Hindlimb muscle (tissue), 1 donor: ENCODE measurements at regions not wholly inside any gene's neighbourhood (a gene's known extent, or its start where the extent isn't known, plus 50 kb on each side); places are given as distances from the start of the nearest gene placed in this dataset.
"Not testable (repeated sequence)": the region's sequence is repeated elsewhere in the genome, so short reads cannot be mapped to it uniquely, and the experiment has no call there.

Source experiments
- DNase-seq: peaks from one replicate; pipeline ENCODE4 v3.0.0-alpha.2; 2013

DNA sequence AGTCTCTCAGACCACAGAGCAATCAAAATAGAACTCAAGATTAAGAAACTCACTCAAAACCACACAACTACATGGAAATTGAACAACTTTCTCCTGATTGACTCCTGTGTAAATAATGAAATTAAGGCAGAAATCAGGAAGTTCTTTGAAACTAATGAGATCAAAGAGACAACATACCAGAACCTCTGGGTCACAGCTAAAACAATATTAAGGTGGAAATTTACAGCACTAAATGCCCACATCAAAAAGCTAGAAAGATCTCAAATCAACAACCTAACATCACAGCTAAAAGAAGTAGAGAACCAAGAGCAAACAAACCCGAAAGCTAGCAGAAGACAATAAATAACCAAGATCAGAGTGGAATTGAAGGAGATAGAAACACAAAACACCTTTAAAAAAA, 395.0 kb upstream of the RORB start:
- not testable (repeated sequence) for DNase-seq

DNA sequence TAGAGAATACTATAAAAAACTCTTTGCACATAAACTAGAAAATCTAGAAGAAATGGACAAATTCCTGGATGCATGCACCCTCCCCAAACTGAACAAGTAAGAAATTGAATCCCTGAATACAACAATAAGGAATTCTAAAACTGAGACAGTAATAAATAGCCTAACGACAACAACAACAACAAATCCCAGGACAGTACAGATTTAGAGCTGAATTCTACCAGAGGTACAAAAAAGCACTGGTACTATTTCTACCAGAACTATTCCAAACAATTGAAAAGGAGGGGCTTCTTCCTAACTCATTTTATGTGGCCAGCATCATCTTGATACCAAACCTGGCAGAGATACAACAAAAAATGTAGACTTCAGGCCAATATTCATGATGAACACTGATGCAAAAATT, 394.4 kb upstream of the RORB start:
- DNase-seq = no peak

DNA sequence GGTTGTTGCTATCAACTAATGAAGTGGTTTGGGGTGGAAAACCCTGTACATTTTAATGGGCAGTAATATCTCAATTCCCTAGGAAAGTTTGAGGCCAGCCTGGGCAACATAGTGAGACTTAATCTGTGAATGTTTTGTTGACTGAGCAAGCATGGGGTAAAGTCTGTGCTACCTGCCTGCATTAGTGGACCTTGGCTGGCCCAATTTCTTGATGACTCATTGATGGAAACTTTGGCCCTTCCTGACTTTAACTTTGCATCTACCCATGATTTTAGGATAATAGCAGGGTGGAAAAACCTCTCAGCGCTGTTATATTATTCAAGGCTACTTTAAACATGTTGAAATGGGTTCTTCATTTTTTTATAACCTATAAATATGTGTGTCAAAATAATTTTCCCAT, 389.4 kb upstream of the RORB start:
- DNase-seq = no peak

DNA sequence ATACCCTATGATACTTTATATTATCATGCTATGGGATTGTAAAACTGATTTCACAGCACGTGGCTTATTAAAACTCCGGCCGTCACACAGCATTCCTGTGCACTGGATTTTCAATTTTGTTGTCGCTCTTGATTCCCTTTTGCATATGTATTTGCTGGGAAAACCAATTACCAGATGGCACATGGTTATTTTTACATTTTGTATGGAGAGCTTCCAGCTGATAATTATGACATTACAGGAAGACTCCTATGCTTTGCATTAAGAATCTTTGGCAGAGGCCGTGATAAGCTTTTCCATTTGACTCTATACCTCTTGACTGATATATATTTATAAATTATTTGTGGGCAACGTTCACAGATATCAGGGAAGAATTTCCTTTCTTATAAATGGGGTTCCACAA, 381.2 kb upstream of the RORB start:
- DNase-seq = no peak

DNA sequence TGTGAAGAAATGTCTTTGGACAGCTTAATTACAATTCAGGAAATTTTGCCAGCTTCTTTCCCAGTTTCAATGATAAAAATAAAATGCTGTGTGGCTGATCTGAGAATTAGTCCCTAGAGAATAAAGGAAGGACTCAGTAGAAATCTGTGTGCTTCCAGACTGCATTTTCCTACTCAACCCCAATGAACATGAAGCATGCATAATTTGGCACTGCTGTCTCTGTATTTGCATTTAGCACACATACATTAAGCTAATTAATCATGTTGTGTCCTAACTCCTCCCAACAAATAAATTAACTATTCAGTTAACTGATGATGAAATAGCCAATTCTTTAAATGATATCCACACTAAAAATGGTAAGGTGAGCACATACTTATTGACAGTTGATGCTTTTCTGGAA, 380.0 kb upstream of the RORB start:
- DNase-seq = no peak

DNA sequence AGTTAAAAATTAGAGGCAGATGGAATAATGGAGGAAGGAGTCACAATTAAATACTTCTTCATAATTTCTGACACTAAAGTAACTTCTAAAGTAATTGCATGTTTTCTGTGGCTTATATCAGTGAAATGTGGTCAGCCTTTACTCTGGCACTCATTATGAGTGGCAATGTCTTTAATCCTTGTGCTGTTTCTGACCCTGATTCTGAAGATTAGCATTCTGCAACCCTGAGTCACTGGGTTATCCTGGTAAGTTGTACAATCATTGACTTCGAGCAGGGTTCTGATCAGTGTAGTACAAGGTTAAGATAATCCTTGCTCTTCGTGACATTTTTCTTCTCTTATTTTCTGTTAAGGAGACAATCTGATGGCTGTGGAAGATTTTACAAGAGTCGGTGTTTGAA, 379.4 kb upstream of the RORB start:
- no peak for DNase-seq

DNA sequence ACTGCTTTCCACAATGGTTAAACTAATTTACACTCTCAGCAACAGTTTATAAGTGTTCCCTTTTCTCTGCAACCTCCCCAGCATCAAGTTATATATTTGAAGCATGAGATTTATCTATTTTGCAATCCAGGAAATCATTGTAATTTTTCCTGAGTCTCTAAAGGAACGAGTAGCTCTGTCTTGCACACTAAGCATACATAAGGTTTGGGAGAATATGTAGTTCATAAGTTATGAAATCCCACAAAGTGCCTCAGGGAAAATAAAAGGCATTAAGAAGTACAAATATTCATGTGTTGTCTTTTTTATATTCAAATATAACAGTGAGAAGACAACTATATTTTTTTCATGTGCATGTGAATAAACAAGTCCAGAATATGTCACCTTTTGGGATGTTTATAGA, 377.1 kb upstream of the RORB start:
- DNase-seq = no peak

DNA sequence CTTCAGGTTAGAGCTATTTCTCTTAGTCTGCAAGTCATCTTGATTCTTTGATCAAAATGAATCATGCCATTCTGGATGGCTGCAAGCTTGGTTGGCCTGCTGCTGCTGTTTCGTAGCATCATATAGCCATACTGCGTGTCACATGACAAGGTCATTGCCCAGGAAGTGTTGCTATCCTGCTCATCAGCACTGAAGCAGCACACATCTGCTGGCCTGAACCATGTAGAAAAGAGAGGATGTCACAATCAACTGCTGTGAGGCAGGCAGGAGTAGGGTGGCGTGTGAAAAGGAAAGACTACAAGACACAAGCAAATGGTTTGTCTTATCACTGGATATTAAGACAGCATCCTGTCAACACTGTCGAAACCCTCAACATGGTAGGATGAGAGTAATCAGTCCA, 376.7 kb upstream of the RORB start:
- no peak for DNase-seq

DNA sequence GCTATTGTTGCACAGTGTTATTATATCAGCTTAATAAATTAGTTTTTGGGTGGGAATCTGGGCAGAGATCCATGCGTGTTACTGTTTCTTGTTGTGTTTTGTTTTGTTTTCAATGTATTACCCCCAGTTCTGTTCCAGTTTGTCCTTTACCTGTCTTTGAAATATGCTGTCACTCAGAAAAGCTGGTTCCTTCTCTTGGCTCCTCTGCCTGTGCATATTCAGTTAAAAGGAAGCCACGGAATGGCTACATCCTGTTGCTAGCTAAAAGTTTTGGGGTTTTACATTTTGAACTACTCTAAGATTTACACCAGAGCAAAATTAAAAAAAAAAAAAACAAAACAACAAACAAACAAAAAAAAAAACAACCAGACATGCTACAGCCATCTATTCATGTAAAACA, 374.9 kb upstream of the RORB start:
- DNase-seq = no peak

DNA sequence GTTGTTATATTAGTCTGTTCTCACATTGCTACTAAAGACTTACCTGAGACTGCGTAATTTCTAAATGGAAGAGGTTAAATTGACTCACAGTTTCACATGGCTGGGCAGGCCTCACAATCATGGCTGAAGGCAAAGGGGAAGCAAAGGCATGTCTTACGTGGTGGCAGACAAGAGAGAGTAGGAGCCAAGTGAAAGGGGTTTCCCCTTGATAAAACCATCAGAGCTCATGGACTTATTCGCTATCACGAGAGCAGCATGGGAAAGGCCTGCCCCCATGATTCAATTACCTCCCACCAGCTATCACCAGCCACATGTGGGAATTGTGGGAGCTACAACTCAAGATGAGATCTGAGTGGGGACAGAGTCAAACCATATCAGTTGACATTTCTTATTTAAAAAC, 374.5 kb upstream of the RORB start:
- DNase-seq = no peak

DNA sequence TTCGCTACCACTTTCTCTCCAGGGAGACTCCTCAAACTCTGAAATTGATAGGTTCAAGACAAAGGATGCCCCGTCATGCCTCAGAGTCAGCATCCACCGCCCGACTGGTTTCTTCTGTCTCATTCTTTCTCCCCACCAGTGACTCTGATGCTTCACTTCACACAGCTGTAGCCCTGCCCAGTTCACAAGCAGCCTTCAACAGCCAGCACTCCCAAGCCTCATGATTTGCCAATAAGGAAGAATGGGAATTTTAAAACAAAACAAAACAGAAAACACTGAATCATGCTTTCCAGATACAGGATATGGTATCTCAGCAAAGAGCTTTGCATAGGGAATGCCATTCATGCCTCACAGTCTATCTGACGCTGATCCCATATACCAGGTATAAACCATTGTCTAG, 371.2 kb upstream of the RORB start:
- no peak for DNase-seq

DNA sequence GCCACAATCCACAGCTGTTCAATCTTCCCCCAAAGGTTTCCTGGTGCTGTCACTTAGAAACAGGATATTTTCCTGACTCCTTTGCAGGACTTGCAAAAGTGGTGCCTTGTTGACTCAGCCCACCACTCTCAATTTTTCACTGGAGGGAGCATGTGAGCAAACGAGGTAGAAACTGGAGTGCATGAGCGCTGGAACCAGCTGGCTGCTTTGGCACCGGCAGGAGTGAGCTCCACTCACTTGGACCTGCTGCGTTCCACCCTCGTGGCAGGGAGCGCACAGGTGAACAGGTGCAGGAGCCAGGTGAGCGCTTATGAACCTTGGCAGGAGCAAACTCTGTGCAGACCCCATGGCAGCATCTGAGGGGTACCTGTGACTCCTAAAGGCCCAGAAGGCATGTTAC, 364.1 kb upstream of the RORB start:
- DNase-seq = no peak

DNA sequence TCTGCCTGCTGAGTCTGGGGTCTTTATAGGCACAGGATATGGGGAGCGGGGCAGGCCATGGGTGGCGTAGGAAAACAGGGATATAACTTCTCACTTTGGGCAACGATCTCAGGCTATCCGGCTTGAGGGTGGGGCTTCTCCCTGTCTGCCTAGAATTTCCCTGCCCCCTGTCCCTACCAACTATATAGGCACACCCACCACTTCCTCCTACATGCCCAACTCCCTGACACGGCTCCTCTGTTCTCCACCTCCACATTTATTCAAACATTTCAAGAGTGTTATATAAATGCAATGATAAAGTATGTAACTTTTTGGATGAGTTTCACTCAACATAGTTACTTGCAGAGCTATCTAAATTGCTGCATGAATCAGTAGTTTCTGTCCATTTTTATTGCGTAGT, 363.2 kb upstream of the RORB start:
- no peak for DNase-seq

DNA sequence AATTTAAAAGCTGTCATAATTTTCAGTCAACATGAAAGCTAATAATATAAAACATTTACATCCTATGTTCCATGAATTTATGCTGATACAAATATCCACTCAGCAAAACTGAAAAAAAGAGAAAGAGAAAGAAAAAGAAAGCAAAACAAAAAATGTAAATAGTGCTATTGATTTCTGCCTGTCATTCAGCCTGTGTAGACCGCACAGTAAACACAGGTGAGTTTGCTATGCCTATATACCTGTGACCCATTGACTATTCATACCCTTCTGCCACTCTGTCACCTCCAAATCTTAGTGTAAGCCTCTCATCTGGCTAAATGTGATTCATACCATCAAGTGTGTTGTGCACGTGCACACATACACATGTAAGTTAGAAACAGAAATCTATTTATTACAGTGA, 359.0 kb upstream of the RORB start:
- no peak for DNase-seq

DNA sequence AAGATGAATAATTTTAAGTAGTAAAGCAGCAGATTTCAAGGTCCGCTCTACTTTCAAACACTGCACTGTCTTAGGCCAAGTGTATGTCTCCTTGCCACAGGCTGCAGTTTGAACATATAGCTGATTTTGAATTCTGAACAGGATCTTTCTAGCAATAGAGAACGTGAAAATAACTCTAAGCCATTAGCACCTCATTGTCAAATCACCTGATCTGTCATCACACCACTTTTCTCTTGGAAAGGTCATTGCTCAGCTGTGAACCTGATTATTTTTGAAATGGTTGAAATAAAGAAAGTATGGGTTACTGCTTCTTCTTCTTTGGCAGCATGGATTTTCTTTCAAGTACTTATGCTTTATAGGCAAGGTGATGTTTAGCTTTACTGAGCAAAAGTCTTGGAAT, 357.0 kb upstream of the RORB start:
- no peak for DNase-seq

DNA sequence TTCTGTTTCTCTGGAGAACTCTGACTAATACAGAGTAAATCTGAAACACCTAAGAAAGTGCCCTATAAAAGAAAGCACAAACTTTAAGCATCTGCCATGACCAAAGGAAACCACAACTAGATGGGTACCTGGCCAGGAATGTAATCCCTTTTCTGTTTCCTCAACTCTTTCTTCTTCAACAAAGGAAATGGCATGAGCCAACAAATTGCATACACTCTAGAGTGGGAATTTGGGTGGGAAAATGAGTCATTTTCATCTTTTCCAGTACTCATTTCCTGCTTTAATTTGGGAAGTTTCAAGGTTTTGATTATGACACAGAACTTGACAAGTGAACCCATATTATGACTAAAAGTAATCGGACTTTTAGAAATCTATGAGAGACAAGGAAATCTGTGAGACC, 349.2 kb upstream of the RORB start:
- no peak for DNase-seq

DNA sequence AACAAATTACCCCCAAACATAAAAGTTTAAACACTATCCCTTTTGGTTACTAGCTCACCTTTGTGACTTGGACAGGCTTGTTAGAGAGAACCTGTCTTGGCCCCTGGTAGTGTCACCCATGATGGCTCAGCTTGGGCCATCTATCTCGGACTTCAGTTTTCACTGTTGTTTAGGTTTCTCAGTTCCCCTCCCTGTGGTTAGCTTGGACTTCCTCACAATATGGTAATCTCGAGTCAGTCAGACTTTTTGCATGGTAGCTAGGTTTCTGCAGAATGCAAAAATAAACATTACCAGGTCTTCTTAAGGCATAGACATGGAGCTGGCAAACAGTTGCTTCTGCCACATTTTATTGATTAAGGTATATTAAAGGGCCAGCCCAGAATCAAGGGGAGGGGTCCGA, 324.3 kb upstream of the RORB start:
- DNase-seq = no peak

DNA sequence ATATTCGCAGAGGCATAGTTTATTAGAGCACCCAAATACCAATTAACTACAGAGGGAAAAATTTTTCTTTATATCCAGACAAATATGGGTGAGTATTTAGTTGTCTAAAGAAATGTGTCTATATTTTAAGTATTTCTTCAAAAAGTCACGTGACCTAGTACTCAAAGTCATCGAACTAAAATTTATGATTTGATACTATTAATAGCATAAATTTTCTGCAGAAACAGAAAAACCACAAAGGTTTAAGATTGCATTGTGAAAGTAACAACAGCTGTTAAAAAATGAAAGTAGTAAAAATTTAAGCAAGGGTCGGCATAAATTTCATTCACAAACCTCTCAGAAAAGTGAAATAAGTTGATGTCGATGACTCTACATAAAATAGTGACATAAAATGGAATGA, 323.9 kb upstream of the RORB start:
- no peak for DNase-seq

DNA sequence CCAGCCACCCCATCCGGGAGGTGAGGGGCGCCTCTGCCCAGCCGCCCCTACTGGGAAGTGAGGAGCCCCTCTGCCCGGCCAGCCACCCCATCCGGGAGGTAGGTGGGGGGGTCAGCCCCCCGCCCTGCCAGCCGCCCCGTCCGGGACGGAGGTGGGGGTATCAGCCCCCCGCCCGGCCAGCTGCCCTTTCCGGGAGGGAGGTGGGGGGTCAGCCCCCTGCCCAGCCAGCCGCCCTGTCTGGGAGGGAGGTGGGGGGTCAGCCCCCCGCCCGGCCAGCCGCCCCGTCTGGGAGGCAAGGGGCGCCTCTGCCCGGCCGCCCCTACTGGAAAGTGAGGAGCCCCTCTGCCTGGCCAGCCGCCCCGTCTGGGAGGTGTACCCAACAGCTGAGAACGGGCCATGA, 299.4 kb upstream of the RORB start:
- DNase-seq = not testable (repeated sequence)

DNA sequence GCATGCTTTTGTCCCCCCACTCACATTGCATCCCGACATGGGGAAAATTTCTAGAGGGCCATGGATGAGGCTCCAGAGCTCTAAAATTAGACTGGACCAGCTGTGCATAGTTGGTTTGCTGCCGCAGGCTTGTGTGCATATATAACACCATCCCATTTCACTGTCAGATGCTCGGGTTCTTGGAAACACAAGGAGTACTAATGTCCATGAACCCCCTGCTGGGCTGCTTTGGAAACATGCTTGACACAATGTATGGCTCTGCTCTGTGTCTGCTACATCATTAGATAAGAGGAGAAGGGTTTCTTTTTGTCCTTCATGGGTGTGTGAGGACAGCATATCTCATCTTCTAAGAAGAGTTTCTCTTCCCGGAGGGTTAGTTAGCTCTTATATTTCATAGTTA, 292.1 kb upstream of the RORB start:
- no peak for DNase-seq

DNA sequence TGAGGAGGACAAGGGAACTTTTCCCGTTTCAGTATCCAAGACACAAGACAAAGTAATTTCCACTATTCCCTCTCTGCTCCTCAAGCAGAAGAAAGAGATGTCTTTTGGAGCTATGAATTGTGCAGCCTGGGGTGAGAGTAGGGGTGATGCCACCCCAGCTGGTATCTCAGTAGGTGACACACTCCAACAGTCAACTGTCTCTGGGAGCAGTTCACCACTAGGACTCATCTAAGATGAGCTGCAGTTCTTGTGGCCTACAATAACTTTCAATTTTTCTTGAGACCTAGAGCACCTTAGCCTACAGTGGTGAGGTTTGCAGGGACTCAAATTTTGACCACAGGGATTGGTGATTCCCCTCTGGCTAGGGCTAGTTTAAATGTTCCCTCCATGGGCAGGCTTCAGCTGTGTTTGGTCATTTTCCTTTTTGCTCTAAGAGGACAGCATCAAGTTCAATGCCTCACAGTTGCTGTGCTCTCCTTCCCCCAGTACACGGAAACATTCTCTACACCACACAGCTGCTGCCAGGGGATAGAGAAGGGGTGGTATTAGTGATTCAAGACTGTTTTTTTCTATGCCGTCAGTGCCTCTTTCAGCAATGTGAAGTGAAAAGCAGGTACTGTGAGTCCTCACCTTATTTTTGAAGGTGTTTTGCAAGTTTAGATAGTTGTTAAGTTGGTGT, 278.6 kb upstream of the RORB start:
- no peak for DNase-seq

DNA sequence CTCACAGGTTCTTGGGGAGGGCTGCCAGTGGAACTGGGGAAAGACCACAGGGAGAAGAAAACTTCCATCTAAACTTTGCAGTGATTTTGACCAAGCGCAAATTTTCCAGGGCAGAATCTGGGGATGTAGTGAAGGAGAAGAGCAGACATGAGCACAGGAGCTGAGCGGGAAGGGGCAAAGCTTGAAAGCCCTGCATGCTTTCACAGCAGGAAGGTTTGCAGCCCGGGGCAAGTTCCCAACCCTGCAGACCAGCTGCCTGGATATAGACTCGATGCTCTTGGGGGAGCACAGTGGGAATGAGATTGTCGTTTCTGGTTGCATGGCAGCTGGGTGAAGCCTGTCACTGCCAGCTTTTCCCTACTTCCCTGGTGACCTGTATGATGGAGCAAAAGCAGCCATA, 276.8 kb upstream of the RORB start:
- no peak for DNase-seq

DNA sequence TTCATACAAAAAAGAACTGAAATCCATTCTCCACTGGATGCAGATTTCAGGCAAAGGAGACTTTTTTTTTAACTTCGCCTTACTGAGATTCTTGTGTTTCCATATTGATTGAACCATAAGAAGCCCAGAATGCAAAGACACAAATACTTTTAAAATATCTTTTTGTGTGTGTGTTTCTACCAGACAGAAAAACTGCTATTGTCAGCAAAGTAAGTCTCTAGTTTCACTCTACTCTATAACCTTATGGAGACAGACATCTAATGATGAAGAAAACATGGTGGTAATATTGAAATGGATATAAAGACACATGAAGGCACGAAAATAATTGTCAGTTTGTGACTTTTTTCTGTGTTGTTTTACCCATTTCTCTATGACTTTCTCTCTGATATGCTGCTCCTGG, 260.3 kb upstream of the RORB start:
- no peak for DNase-seq

DNA sequence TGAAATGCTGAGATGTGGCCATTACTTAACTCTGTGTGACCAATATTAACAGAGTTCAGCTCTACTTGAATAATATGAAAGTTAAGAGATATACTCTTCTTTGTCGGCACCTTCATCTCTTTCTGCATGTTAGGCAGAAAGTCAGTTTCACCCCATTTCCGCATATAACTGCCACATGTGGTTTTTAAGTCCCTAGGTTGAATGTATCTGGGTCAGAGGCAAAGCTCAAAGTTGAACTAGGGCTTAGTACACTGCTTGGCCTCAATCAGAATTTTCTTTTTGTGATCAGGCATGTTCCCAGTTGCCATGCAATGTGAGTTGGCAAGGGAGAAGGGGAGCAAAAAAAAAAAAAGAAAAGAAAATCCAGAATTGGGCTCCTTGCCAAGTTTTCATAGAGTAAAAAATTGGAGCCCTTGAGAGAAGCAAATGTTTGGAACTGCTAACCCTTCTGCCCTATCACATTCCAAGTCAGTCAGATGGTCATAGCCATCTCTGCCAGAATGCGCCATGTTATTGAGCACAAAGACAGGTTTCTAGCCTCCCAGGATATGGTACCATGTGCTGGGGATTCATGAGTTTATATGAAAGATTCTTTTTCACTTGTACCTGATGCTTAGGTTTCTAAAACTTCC, 251.2 kb upstream of the RORB start:
- peak; percentile 1 for DNase-seq

DNA sequence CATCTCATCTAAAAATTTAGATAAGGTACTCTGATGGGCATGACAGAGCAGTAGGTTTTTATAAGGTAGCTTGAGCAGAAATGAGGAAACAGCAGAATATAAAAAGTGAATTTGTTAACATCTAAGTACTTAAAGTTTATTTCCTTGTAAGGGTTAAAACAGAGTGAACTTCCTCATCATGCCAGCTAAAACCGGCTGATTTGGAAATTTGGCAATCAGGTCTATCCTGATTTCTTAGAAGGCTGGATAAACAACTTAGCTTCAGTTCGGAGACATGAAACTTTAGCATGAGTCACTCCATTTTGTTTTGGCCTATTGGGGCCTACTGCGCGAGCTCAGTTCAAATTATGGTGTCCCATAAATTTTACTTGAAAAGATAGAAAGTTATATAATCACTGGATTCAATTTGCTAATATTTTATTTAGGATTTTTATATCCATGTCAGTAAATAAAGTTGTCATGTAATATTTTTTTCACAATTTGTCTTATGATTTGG, 241.6 kb upstream of the RORB start:
- no peak for DNase-seq
